Smooth muscle cell (in vitro differentiated cells): ENCODE measurements at regions not wholly inside any gene's neighbourhood (a gene's known extent, or its start where the extent isn't known, plus 50 kb on each side); places are given as distances from the start of the nearest gene placed in this dataset.

Experiments
- DNase-seq: peaks from one replicate; lab custom pipeline; 2025; ENCODE audit not compliant: unreplicated experiment; lab: John Stamatoyannopoulos, UW
- H2AFZ ChIP-seq: fragments of 200-600 bp; sonication (generic); 2 replicates; pipeline ENCODE4 v1.6.0; 2016; ENCODE audit warnings: antibody characterized with exemption, low read depth, mild to moderate bottlenecking
- H3F3A ChIP-seq: fragments of 200-600 bp; sonication (generic); 2 replicates; pipeline ENCODE4 v1.6.0; 2017; ENCODE audit warnings: antibody characterized with exemption, low read depth
- H3K27ac ChIP-seq: fragments of 200-600 bp; sonication (generic); 2 replicates; pipeline ENCODE4 v1.5.1; 2016; ENCODE audit warnings: low read depth, mild to moderate bottlenecking
- H3K27me3 ChIP-seq: fragments of 200-600 bp; sonication (generic); 2 replicates; pipeline ENCODE4 v1.6.1; 2016; ENCODE audit warnings: low read depth, mild to moderate bottlenecking
- H3K36me3 ChIP-seq: fragments of 200-600 bp; sonication (generic); 2 replicates; pipeline ENCODE4 v1.5.1; 2016; ENCODE audit warnings: low read depth
- H3K4me1 ChIP-seq: fragments of 200-600 bp; sonication (generic); 2 replicates; pipeline ENCODE4 v1.5.1; 2016; ENCODE audit warnings: low read depth
- H3K4me2 ChIP-seq: fragments of 200-600 bp; sonication (generic); 2 replicates; pipeline ENCODE4 v1.6.0; 2016; ENCODE audit warnings: mild to moderate bottlenecking
- H3K4me3 ChIP-seq: fragments of 200-600 bp; sonication (generic); 2 replicates; pipeline ENCODE4 v1.5.1; 2016; ENCODE audit warnings: mild to moderate bottlenecking
- H3K79me2 ChIP-seq: fragments of 200-600 bp; sonication (generic); 2 replicates; pipeline ENCODE4 v1.6.0; 2016; ENCODE audit warnings: low read depth, mild to moderate bottlenecking
- H3K9ac ChIP-seq: fragments of 200-600 bp; sonication (generic); 2 replicates; pipeline ENCODE4 v1.6.0; 2016; ENCODE audit warnings: low read depth
- H3K9me3 ChIP-seq: fragments of 200-600 bp; sonication (generic); replicated peaks from 2 replicates; pipeline ENCODE4 v1.5.1; 2016; ENCODE audit warnings: low read depth
- H4K20me1 ChIP-seq: fragments of 200-600 bp; sonication (generic); 2 replicates; pipeline ENCODE4 v1.6.0; 2016; ENCODE audit warnings: low read depth
- CTCF ChIP-seq: fragments of 200-600 bp; sonication (generic); IDR thresholded peaks from 2 replicates; pipeline ENCODE4 v1.5.1; 2017; ENCODE audit warnings: borderline replicate concordance, mild to moderate bottlenecking, antibody characterized with exemption; ENCODE audit not compliant: insufficient read depth, poor library complexity, severe bottlenecking
- WGBS: methylation state at CpG from one replicate; pipeline ENCODE4 v1.1.7; 2016; ENCODE audit warnings: low lambda C conversion rate; 5-methylcytosine and 5-hydroxymethylcytosine counted together

GRCh38 chr14:38788060-38788459 is 315.0 kb downstream of the SEC23A start:
- Histone ChIP-seq H2AFZ (no peak overlapping the region), H3K27ac (no peak overlapping the region), H3K4me2 (no peak overlapping the region), H3K36me3 (no peaks in the 10 kb centered on the region), H3K9me3 (no peaks in the 10 kb centered on the region), H3K4me1 (peaks cover 5% of the 10 kb centered on the region), H3K79me2 (no peaks in the 10 kb centered on the region), H4K20me1 (no peaks in the 10 kb centered on the region), H3F3A (no peaks in the 10 kb centered on the region), H3K4me3 (no peak overlapping the region), H3K27me3 (no peaks in the 10 kb centered on the region), H3K9ac (no peak overlapping the region)
- 95% methylated on average over 4 of the region's 4 CpGs for WGBS
- TF ChIP-seq CTCF = no peak
- no peak for DNase-seq

GRCh38 chr14:38786921-38787320 is 316.1 kb downstream of the SEC23A start:
- no peaks in the 10 kb centered on the region for H3F3A ChIP-seq
- no peak overlapping the region for H3K9ac ChIP-seq
- H3K36me3 ChIP-seq = no peaks in the 10 kb centered on the region
- no peak overlapping the region for H3K27ac ChIP-seq
- H3K79me2 ChIP-seq = no peaks in the 10 kb centered on the region
- no peaks in the 10 kb centered on the region for H3K4me1 ChIP-seq
- no peak overlapping the region for H2AFZ ChIP-seq
- H3K9me3 ChIP-seq = no peaks in the 10 kb centered on the region
- no peak overlapping the region for H3K4me2 ChIP-seq
- no peak for TF ChIP-seq CTCF
- H3K4me3 ChIP-seq = no peak overlapping the region
- no peaks in the 10 kb centered on the region for H4K20me1 ChIP-seq
- H3K27me3 ChIP-seq = no peaks in the 10 kb centered on the region
- no peak for DNase-seq

GRCh38 chr14:38777401-38777800 is 325.6 kb downstream of the SEC23A start:
- 100% methylated on average over 1 of the region's 1 CpG for WGBS
- TF ChIP-seq CTCF = no peak
- H3K4me1 ChIP-seq = no peaks in the 10 kb centered on the region
- no peaks in the 10 kb centered on the region for H3F3A ChIP-seq
- H3K4me3 ChIP-seq = no peak overlapping the region
- no peaks in the 10 kb centered on the region for H4K20me1 ChIP-seq
- no peak for DNase-seq
- H3K36me3 ChIP-seq = no peaks in the 10 kb centered on the region
- H2AFZ ChIP-seq = no peak overlapping the region
- no peaks in the 10 kb centered on the region for H3K27me3 ChIP-seq
- no peak overlapping the region for H3K27ac ChIP-seq
- no peak overlapping the region for H3K4me2 ChIP-seq
- H3K9me3 ChIP-seq = no peaks in the 10 kb centered on the region
- no peaks in the 10 kb centered on the region for H3K79me2 ChIP-seq
- H3K9ac ChIP-seq = no peak overlapping the region

- no peak overlapping the region for H3K4me2 ChIP-seq
- 100% methylated on average over 1 of the region's 1 CpG for WGBS
- no peaks in the 10 kb centered on the region for H4K20me1 ChIP-seq
Observed at GRCh38 chr14:38775986-38776385, 327.0 kb downstream of the SEC23A start.

More at GRCh38 chr14:38775986-38776385, 327.0 kb downstream of the SEC23A start:
- no peak overlapping the region for H2AFZ ChIP-seq
- no peak for TF ChIP-seq CTCF
- H3K9ac ChIP-seq = no peak overlapping the region
- no peaks in the 10 kb centered on the region for H3K27me3 ChIP-seq
- no peak for DNase-seq
- H3K4me1 ChIP-seq = no peaks in the 10 kb centered on the region
- no peaks in the 10 kb centered on the region for H3K36me3 ChIP-seq
- H3K9me3 ChIP-seq = no peaks in the 10 kb centered on the region
- H3K4me3 ChIP-seq = no peak overlapping the region
- no peaks in the 10 kb centered on the region for H3K79me2 ChIP-seq
- no peaks in the 10 kb centered on the region for H3F3A ChIP-seq
- H3K27ac ChIP-seq = no peak overlapping the region
